Activated naive CD4-positive, alpha-beta T cell treated with anti-CD3 and anti-CD28 coated beads, Interleukin-2, amount 10 ng/mL, durations not matched to agents 7 days and 5 days (primary cell): ENCODE measurements at regions not wholly inside any gene's neighbourhood (a gene's known extent, or its start where the extent isn't known, plus 50 kb on each side); places are given as distances from the start of the nearest gene placed in this dataset.

ENCODE experiments used
- CTCF ChIA-PET: fragments of 350-600 bp; sonication (Branson Sonifier 250); formaldehyde crosslinking; loops from one replicate; lab custom pipeline; 2021; ENCODE audit warnings: antibody characterized with exemption; lab: Charles Lee
- DNase-seq: peaks from one replicate; pipeline ENCODE4 v3.0.0-alpha.2; 2020
- H3K27ac Mint-ChIP-seq: one replicate; pipeline ENCODE4 v1.8.0; 2021; ENCODE audit warnings: mild to moderate bottlenecking, moderate library complexity, mixed read lengths
- H3K27me3 Mint-ChIP-seq: one replicate; pipeline ENCODE4 v1.8.0; 2021; ENCODE audit warnings: mild to moderate bottlenecking, mixed read lengths
- H3K36me3 Mint-ChIP-seq: one replicate; pipeline ENCODE4 v1.8.0; 2021; ENCODE audit warnings: mixed read lengths
- H3K4me1 Mint-ChIP-seq: one replicate; pipeline ENCODE4 v1.8.0; 2021; ENCODE audit warnings: mixed read lengths
- H3K4me3 Mint-ChIP-seq: one replicate; pipeline ENCODE4 v1.8.0; 2021; ENCODE audit warnings: mild to moderate bottlenecking, moderate library complexity, mixed read lengths
- H3K9me3 Mint-ChIP-seq: one replicate; pipeline ENCODE4 v1.8.0; 2021; ENCODE audit warnings: mixed read lengths

DNA sequence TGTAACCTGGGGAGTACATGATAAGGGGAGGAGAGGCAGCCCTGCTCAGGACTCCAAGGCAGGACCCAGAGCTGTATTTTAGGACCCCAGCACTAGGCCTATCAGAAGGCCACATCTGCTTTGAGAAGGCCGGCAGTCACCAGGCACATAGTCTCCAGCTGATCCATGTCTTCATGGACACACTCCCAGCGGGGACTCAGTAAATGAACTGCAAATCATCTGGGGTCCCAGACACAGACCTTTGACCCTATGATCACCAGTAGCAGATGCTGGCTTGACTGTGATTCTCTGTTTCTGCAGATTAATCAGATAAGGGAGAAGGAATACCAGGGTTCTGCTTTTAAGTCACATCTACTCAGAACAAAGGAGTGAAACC, 341.4 kb upstream of the PODXL start:
- Mint-ChIP-seq H3K4me1 (no peaks in the 10 kb centered on the region), H3K9me3 (no peaks in the 10 kb centered on the region), H3K36me3 (no peaks in the 10 kb centered on the region), H3K4me3 (no peak overlapping the region), H3K27me3 (peaks cover 7% of the 10 kb centered on the region), H3K27ac (no peak overlapping the region)
- DNase-seq: no peak
- CTCF ChIA-PET: no interaction called here

DNA sequence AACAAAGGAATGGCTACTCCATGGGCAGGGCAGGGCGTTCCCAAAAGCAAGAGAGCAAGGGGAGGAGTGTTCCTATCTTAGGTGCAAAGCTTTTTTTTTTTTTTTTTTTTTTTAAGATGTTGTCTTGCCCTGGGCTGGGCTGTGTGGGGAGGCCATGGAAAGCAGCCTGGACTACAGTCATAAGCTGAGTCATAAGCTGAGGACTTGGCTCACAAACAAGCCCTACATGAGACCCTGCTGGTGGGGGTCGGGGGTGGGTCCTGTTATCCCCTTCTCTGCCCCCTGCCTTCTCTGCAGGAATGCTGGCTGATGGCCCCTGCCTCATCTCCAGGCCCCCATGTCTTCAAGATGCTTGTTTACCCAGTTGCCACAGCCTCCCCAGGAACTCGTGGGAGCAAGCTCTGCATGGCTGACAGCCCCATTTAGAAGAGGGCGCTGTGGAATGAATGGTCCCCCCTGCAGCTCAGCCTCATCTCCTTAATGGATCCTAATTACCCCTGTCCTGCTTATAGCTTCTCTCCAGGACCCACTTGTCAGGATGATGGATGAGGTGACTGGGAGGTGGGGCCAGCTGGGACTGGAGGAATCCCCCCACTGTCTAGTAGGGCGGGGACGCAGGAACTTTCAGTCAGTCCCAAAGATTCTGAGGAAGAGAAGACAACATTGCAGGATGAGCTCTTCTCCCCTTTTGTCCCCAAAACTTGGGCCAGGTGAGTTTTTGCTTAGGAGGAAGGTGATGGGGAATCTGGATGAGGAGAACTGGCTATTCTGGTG, 340.8 kb upstream of the PODXL start:
- H3K4me1 Mint-ChIP-seq: no peaks in the 10 kb centered on the region
- no peak for DNase-seq
- no peak overlapping the region for H3K27ac Mint-ChIP-seq
- H3K27me3 Mint-ChIP-seq: peaks cover 7% of the 10 kb centered on the region
- no peak overlapping the region for H3K4me3 Mint-ChIP-seq
- no peaks in the 10 kb centered on the region for H3K9me3 Mint-ChIP-seq
- no peaks in the 10 kb centered on the region for H3K36me3 Mint-ChIP-seq
- CTCF ChIA-PET: no interaction called here

DNA sequence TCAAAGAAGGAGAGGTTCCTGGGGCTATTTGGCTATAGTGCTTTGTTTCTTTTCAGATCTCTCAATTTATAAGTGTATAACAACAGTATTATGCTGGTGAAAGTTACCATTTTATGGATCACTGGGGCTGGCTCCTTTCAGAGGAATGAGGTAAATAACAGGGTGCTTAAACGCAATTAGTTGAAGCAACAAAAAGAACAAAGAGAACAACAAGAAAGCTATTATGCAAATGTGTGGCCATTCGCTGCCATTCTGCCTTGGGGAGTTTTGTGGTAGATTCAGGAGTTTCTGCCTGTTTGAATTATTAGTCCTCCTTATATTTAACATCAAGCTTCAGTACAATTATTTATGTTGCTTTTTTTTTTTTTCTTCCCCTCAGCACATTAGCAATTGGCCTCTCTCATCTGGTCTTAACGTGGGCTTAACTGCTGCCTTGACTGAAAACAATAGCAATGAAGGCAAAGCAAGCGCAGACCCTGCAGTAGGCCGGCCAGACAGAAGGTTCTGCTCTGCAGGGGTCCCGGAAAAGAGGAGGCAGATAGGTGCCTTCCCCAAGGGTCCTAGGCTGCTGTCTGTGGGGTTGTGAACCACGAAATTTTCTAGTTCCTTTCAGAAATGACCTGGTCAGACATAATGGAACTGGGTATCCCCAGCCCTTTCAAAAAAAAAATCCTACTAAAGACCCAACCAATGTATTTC, 339.9 kb upstream of the PODXL start:
- no peak overlapping the region for H3K4me3 Mint-ChIP-seq
- CTCF ChIA-PET: no interaction called here
- peaks cover 7% of the 10 kb centered on the region for H3K27me3 Mint-ChIP-seq
- no peaks in the 10 kb centered on the region for H3K9me3 Mint-ChIP-seq
- no peak overlapping the region for H3K27ac Mint-ChIP-seq
- DNase-seq: no peak
- H3K4me1 Mint-ChIP-seq: no peaks in the 10 kb centered on the region
- no peaks in the 10 kb centered on the region for H3K36me3 Mint-ChIP-seq

DNA sequence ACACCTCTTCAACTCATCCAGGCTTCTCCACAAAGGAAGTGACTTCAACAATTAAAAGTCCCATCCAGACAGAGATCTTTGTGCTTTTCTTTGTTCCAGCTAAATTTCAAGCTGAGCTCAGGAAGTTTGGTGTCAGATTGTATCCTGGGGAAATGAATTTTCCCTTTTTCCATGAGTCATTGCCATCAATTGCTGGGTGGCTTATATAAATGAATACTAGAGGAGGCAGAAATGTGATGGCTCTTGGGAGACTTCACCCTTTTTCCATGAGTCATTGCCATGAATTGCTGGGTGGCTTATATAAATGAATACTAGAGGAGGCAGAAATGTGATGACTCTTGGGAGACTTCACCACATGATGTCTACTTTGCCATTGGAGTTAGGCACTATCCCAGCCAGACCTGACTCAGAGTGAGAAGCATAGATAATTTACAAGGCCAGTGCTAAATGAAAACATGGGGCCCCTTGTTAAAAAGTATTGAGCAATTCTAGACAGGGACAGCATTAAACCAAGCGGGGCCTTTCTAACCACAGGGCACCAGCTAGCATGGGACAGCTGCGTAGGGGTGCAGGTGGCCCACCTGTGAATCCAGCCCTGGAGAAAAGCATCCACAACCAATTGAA, 339.2 kb upstream of the PODXL start:
- no peaks in the 10 kb centered on the region for H3K36me3 Mint-ChIP-seq
- H3K27ac Mint-ChIP-seq: no peak overlapping the region
- no peaks in the 10 kb centered on the region for H3K4me1 Mint-ChIP-seq
- no peaks in the 10 kb centered on the region for H3K9me3 Mint-ChIP-seq
- peaks cover 5% of the 10 kb centered on the region for H3K27me3 Mint-ChIP-seq
- no peak overlapping the region for H3K4me3 Mint-ChIP-seq
- no peak for DNase-seq
- CTCF ChIA-PET: no interaction called here

DNA sequence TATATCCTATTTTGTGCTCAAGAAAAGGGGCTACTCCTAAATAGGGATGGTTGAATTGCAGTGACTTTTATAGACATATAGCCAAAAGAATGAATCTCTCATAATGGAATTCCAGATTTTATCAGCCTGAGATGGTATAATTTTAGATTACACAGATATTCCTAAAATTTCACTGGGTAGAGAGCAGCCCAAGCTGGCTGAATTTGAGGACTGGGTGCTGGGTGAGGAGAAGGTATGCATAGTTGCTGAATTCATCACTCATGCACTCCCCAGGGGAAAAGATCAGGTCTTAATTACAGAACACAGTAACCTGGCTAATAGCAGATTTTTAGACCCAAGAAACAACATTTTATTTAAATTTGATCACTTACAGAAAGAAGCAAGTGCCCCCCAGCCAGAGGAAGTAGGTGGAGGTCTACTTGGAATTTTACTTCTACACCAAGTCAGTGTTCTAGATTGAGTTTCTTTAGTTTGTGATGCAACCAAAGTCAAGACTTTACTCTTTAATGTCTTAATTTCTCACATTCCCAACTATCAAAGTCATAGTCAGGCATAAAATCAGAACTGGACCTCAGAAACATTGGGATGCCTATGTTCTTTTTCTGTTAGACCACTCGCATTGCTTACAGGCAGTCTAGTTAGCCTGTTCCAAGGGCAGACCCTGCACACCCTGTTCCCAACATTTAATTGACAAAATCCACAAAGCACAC, 337.4 kb upstream of the PODXL start:
- no peak for DNase-seq
- Mint-ChIP-seq H3K4me1 (no peaks in the 10 kb centered on the region), H3K4me3 (no peak overlapping the region), H3K36me3 (no peaks in the 10 kb centered on the region), H3K9me3 (no peaks in the 10 kb centered on the region), H3K27me3 (peaks cover 7% of the 10 kb centered on the region), H3K27ac (no peak overlapping the region)
- CTCF ChIA-PET: no interaction called here

DNA sequence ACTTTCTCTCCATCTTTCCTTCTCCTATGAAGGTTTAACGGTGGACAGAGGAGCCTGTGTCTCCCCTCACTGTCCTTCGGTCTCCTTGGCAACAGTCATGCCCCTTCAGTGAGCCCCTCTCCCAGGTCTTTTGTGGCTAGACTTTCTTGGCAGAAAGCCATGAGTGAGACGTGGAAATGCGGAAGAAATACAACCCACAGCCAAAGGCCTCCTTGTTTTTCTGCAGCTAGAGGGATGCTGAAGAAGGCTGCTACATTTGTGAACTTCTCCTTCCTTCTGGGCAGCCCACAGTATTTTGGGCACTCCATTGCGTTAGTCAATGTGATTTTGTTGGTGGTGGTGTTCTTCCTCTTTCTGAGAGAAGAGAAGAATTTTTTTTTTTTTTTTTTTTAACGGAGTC, 333.7 kb upstream of the PODXL start:
- CTCF ChIA-PET: interaction anchor here (0.7 kb wide), 1 partner anchor 31 kb away, joined by 3 read pairs; no protein-coding TSS in a partner anchor
- Mint-ChIP-seq H3K9me3 (peaks cover 14% of the 10 kb centered on the region), H3K27me3 (peaks cover 7% of the 10 kb centered on the region), H3K4me1 (no peaks in the 10 kb centered on the region), H3K27ac (no peak overlapping the region), H3K36me3 (no peaks in the 10 kb centered on the region), H3K4me3 (no peak overlapping the region)
- DNase-seq: no peak

DNA sequence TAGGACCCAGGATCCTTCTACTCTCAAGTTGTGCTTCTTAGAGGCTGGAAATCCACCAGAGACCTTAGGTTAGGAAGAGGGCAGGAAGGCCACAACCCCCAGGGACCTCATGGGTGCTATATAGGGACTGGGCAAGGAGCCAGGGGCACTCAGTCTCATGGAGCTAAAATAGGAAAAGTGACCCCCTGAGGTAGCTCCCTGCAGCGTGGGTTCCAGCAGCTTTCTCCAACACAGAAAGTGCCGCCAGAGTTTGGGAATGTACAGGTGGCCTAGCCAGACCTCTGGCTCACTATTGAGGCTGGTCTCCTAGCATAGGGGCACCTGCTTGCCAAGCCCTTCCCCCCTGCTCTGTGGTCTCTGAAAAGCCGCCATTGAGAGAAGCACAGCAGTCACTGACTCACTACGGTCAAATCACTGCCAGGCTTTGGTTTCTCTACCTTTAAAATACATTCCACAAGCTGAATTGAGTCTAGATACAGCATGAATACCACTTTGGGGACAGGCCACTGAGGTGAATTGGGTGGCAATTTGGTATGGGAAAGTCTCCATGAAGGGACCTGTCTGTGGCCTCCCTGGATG, 333.2 kb upstream of the PODXL start:
- H3K9me3 Mint-ChIP-seq: peaks cover 16% of the 10 kb centered on the region
- no peaks in the 10 kb centered on the region for H3K4me1 Mint-ChIP-seq
- H3K27me3 Mint-ChIP-seq: peaks cover 7% of the 10 kb centered on the region
- H3K4me3 Mint-ChIP-seq: no peak overlapping the region
- no peak for DNase-seq
- no peak overlapping the region for H3K27ac Mint-ChIP-seq
- CTCF ChIA-PET: interaction anchor here (0.7 to 1.0 kb wide), 2 partner anchors 31 kb away, joined by 3 read pairs; no protein-coding TSS in a partner anchor
- no peaks in the 10 kb centered on the region for H3K36me3 Mint-ChIP-seq

DNA sequence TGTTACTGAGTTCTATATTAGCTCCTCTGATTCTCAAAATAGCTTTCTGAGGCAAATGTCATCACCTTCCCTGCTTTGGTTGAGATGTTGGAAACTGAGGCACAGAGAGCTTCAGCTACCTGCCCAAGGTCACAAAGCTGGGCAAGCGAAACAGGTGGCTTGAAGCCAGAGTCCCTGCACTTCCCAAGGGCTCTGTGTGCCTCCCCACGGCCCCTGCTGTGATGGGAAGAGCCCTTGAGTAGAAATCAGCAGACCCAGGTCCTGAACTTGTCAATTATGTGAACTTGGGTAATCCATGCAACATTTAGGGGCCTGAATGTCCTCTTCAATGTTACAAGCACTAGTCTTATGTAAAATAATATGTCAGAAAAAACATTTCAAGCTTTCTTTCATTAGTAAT, 327.3 kb upstream of the PODXL start:
- H3K4me3 Mint-ChIP-seq: no peak overlapping the region
- H3K36me3 Mint-ChIP-seq: no peaks in the 10 kb centered on the region
- no peak overlapping the region for H3K27ac Mint-ChIP-seq
- no peaks in the 10 kb centered on the region for H3K27me3 Mint-ChIP-seq
- H3K9me3 Mint-ChIP-seq: peaks cover 16% of the 10 kb centered on the region
- H3K4me1 Mint-ChIP-seq: no peaks in the 10 kb centered on the region
- CTCF ChIA-PET: interaction anchor here (1.4 kb wide), 1 partner anchor 24 kb away, joined by 5 read pairs; no protein-coding TSS in a partner anchor
- no peak for DNase-seq

DNA sequence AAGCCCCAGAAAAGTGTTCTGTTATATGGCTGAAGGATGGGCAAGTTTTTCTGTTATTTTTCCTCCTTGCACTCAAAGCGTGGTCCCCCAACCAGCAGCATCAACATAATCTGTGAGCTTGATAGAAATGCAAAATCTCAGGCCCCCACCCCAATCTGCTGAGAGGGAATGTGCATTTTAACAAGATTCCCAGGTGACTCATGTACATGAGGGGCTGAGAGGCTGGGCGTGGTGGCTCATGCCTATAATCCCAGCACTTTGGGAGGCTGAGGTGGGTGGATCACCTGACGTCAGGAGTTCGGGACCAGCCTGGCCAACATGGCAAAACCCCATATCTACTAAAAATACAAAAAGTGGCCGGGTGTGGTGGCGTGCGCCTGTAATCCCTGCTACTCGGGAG, 326.8 kb upstream of the PODXL start:
- peaks cover 16% of the 10 kb centered on the region for H3K9me3 Mint-ChIP-seq
- no peak for DNase-seq
- CTCF ChIA-PET: no interaction called here
- H3K27ac Mint-ChIP-seq: no peak overlapping the region
- H3K36me3 Mint-ChIP-seq: no peaks in the 10 kb centered on the region
- no peaks in the 10 kb centered on the region for H3K4me1 Mint-ChIP-seq
- no peak overlapping the region for H3K4me3 Mint-ChIP-seq
- H3K27me3 Mint-ChIP-seq: no peaks in the 10 kb centered on the region

DNA sequence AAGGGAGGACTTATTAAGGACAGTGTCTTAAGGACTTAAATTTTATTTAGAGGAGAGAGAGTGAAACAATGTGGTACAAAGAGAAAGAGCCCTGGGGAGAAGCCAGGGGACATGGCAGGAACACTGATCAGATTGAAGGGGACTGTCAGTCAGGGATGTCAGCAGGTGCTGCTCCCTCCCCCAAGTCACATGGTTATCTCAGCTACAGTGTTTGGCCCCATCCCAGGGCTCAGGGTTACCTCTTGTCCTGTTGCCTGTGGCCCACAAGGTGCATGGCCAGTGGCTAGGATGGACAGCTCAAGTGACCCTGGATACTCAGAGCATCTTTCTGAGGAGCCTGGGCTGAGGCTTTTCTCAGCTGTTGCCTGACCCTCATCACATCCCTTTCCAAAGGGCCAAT, 325.9 kb upstream of the PODXL start:
- no peak for DNase-seq
- CTCF ChIA-PET: no interaction called here
- H3K36me3 Mint-ChIP-seq: no peaks in the 10 kb centered on the region
- H3K27ac Mint-ChIP-seq: no peak overlapping the region
- no peaks in the 10 kb centered on the region for H3K4me1 Mint-ChIP-seq
- peaks cover 15% of the 10 kb centered on the region for H3K9me3 Mint-ChIP-seq
- H3K27me3 Mint-ChIP-seq: no peaks in the 10 kb centered on the region
- H3K4me3 Mint-ChIP-seq: no peak overlapping the region

DNA sequence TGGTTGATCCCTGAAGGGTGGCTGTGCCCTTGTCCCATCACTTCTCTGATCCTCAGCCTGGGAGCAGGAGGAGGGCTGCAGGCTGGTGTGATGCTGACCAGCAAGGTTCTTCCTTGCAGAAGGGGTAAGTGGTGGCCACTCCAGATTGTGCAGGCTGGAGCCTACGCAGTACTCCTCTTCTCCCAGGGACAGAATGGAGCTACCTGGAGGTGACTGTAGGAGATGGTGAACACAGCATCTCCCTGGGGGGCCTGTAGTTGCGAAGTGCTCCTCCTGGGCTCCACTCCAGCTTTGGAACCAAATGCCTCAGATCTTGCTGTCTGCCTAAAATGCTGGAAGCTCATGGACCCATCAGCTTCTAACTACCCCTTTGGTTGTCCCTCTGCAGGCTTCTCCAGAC, 323.6 kb upstream of the PODXL start:
- H3K4me1 Mint-ChIP-seq: no peaks in the 10 kb centered on the region
- CTCF ChIA-PET: no interaction called here
- DNase-seq: no peak

DNA sequence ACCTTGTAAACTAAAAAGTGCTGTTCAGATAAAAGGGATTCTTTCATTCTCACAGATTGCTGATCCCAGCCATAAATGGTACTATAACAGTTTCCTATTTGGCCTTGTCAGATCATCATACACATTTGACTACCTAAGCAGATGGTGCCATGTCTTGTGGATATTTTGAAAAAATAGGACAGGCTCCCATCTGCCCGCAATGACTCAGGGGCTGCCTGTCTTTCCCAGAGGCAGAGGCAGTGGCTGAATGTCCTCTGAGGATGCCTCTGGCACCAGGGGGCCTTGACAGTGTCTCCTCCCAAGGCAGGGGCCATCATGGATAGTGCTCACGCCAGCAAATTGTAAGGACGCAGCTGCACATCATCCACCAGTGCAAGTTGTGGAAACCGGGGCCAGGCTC, 323.0 kb upstream of the PODXL start:
- CTCF ChIA-PET: no interaction called here
- no peak for DNase-seq
- no peaks in the 10 kb centered on the region for H3K9me3 Mint-ChIP-seq
- no peaks in the 10 kb centered on the region for H3K27me3 Mint-ChIP-seq
- no peaks in the 10 kb centered on the region for H3K4me1 Mint-ChIP-seq
- H3K27ac Mint-ChIP-seq: no peak overlapping the region
- H3K36me3 Mint-ChIP-seq: no peaks in the 10 kb centered on the region
- no peak overlapping the region for H3K4me3 Mint-ChIP-seq

More for the DNA sequence above, 323.6 kb upstream of the PODXL start:
- peaks cover under 1% of the 10 kb centered on the region for H3K9me3 Mint-ChIP-seq
- H3K4me3 Mint-ChIP-seq: no peak overlapping the region
- H3K27me3 Mint-ChIP-seq: no peaks in the 10 kb centered on the region
- H3K36me3 Mint-ChIP-seq: no peaks in the 10 kb centered on the region
- no peak overlapping the region for H3K27ac Mint-ChIP-seq

DNA sequence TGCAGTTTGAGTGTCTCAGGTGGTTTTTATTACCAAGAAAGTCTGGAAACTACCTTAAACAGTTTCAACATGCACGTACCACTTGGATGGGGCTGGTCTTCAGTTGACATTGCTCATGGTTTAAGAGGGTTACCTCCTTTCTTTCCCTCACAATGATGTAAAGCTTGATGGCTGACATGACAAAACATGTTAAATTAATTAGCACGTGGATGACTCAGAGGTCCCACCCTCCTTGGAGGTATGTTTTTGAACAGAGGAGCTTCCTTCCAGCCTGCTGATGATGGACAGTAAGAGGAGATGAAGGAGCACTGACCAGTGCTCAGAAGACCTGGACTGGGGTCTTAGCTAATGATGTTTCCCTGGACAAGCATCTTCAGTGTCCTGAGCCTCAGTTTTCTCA, 322.3 kb upstream of the PODXL start:
- no peaks in the 10 kb centered on the region for H3K36me3 Mint-ChIP-seq
- H3K4me3 Mint-ChIP-seq: no peak overlapping the region
- H3K4me1 Mint-ChIP-seq: no peaks in the 10 kb centered on the region
- CTCF ChIA-PET: no interaction called here
- DNase-seq: no peak
- H3K27ac Mint-ChIP-seq: no peak overlapping the region
- no peaks in the 10 kb centered on the region for H3K27me3 Mint-ChIP-seq
- no peaks in the 10 kb centered on the region for H3K9me3 Mint-ChIP-seq

DNA sequence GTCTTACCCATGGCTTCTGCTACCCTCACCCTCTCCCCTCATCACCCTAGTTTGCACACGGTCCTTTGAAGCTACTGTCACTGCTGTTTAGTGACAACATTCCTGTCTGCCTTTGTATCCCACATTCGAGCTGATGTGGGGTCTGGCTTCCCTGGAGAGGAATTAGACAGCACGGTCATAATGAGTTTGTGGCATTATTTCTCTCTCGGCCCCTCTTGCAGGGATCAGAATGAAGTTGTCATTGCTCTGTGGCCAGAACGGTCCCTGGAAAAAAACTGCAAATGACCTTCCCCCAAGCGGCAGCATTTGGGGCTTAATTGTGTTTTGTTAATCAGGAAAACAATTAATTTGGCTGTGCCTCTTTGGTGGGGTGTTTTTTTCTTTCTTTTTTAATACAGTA, 317.2 kb upstream of the PODXL start:
- CTCF ChIA-PET: no interaction called here
- no peaks in the 10 kb centered on the region for H3K4me1 Mint-ChIP-seq
- no peaks in the 10 kb centered on the region for H3K36me3 Mint-ChIP-seq
- peaks cover 2% of the 10 kb centered on the region for H3K9me3 Mint-ChIP-seq
- H3K27me3 Mint-ChIP-seq: no peaks in the 10 kb centered on the region
- no peak overlapping the region for H3K27ac Mint-ChIP-seq
- no peak overlapping the region for H3K4me3 Mint-ChIP-seq
- no peak for DNase-seq
